IPS-18a (cell line): ENCODE measurements at regions not wholly inside any gene's neighbourhood (a gene's known extent, or its start where the extent isn't known, plus 50 kb on each side); places are given as distances from the start of the nearest gene placed in this dataset.

Experiments
- H3K27ac ChIP-seq: one replicate; pipeline ENCODE4 v1.5.1; 2013; ENCODE audit warnings: low read length
- H3K27me3 ChIP-seq: one replicate; pipeline ENCODE4 v1.6.1; 2013; ENCODE audit warnings: mild to moderate bottlenecking, low read length; ENCODE audit not compliant: control insufficient read depth, insufficient read depth
- H3K36me3 ChIP-seq: one replicate; pipeline ENCODE4 v1.6.1; 2013; ENCODE audit warnings: low read depth, low read length; ENCODE audit not compliant: control insufficient read depth
- H3K4me1 ChIP-seq: one replicate; pipeline ENCODE4 v1.6.1; 2013; ENCODE audit warnings: low read depth, low read length; ENCODE audit not compliant: control insufficient read depth
- H3K4me3 ChIP-seq: one replicate; pipeline ENCODE4 v1.5.1; 2013; ENCODE audit warnings: low read length
- H3K9ac ChIP-seq: one replicate; pipeline ENCODE4 v1.6.1; 2013; ENCODE audit warnings: mild to moderate bottlenecking, low read length, moderate library complexity
- H3K9me3 ChIP-seq: one replicate; pipeline ENCODE4 v1.6.1; 2013; ENCODE audit warnings: low read depth, low read length; ENCODE audit not compliant: control insufficient read depth

DNA sequence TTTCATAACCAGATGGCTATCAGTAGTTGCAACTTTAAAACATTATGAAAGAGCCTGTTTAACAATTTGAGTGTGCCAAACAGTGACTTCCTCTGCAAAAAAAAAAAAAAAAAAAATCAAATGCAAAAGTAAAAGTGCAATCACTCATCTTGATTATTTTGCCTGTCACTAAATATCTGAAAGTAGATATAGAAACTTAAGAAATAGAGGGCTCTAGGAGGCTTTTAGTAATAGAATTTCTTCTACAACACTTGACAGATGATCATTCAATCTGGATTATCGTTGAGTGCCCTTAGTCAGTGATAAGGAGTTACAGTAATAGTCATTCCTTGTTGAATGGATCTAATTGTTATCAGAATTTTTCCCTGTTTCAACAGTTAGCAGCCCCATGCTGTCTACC, 101.8 kb downstream of the CETN3 start:
- no peaks in the 10 kb centered on the region for H3K27me3 ChIP-seq
- no peak overlapping the region for H3K27ac ChIP-seq
- no peak overlapping the region for H3K9ac ChIP-seq
- peaks cover 22% of the 10 kb centered on the region for H3K4me1 ChIP-seq
- no peaks in the 10 kb centered on the region for H3K9me3 ChIP-seq
- H3K4me3 ChIP-seq, result no peak overlapping the region
- H3K36me3 ChIP-seq, result no peaks in the 10 kb centered on the region

DNA sequence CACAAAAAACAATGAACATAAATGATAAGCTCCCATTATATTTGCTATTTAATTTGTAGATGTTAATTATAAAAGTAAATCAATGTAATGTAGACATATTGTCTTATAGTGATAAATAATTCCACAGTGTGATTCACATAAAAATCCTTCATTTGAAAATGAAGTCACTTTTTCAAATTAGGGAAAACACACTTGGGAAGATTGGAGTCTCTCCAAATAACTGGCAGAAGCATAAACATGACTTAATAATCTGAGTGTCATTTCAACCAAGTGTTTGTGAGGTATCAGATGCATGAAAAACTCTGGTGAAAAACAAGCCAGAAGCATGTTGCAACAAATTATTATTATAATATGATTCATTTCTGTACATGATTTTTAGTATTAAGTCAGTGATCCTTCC, 102.2 kb downstream of the CETN3 start:
- peaks cover 22% of the 10 kb centered on the region for H3K4me1 ChIP-seq
- no peaks in the 10 kb centered on the region for H3K27me3 ChIP-seq
- no peak overlapping the region for H3K4me3 ChIP-seq
- no peak overlapping the region for H3K9ac ChIP-seq
- H3K27ac ChIP-seq, result no peak overlapping the region
- no peaks in the 10 kb centered on the region for H3K36me3 ChIP-seq
- no peaks in the 10 kb centered on the region for H3K9me3 ChIP-seq

DNA sequence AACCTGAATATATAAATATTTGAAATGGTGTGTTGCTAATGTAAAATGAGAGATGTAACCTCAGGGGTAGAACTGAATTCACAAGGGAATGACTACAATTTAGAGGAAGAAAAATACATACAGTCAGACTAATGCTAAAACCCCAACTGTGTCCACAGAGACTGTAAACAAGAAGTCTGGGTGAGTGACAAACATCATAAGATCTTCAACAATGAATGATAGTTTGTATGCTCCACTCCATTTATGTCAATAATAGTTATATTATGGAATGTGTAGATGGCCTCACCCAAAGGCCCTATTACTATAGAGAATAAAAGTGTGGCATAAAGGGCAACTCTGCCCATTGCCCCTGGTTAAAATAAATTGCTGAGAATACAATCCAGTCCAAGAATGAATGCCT, 102.9 kb downstream of the CETN3 start:
- Histone ChIP-seq H3K4me1 (peaks cover 22% of the 10 kb centered on the region), H3K9ac (no peak overlapping the region), H3K27me3 (no peaks in the 10 kb centered on the region), H3K27ac (no peak overlapping the region), H3K9me3 (no peaks in the 10 kb centered on the region), H3K36me3 (no peaks in the 10 kb centered on the region), H3K4me3 (no peak overlapping the region)

DNA sequence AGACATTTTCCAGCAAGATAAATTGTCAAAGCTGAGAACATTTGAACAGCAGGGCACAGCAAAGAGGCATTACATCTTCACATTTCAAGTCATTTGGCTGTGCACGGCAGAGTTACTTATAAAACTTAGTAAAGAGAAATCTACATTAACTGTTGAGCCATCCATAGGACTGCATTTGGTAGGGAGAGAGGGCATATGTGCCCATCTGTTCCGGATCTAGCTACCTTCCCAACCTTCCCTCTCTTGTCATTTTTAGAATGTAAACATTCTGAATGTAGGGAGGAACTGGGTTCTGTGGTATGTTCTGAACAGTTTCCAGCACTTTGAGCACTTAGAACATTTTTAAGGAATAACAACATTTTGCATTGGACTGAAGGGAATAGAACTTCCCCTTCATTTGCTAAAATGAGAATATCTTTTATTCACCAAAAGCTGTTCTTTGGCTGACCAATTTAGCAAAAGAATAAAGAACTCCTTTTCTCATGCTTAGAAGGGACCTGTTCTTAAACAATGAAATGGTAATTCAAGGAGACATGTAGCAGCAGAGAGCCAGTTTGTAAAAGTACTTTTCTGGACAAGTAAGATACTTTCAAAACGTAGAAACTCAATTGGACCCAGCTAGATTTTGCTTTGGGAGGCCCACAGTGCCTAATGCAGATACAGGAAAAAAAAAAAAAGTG, 104.4 kb downstream of the CETN3 start:
- no peak overlapping the region for H3K9ac ChIP-seq
- H3K4me1 ChIP-seq, result peaks cover 22% of the 10 kb centered on the region
- peak overlapping the region; percentile 4 for H3K27ac ChIP-seq
- no peaks in the 10 kb centered on the region for H3K36me3 ChIP-seq
- H3K9me3 ChIP-seq, result no peaks in the 10 kb centered on the region
- H3K4me3 ChIP-seq, result peak overlapping the region; percentile 14
- no peaks in the 10 kb centered on the region for H3K27me3 ChIP-seq

- Histone ChIP-seq H3K9ac (no peak overlapping the region), H3K36me3 (no peaks in the 10 kb centered on the region), H3K27me3 (peaks cover 3% of the 10 kb centered on the region), H3K4me3 (no peak overlapping the region), H3K9me3 (no peaks in the 10 kb centered on the region), H3K4me1 (peaks cover 29% of the 10 kb centered on the region), H3K27ac (no peak overlapping the region)
Observed at GRCh38 chr5:90301248-90301647, 108.3 kb downstream of the CETN3 start.

DNA sequence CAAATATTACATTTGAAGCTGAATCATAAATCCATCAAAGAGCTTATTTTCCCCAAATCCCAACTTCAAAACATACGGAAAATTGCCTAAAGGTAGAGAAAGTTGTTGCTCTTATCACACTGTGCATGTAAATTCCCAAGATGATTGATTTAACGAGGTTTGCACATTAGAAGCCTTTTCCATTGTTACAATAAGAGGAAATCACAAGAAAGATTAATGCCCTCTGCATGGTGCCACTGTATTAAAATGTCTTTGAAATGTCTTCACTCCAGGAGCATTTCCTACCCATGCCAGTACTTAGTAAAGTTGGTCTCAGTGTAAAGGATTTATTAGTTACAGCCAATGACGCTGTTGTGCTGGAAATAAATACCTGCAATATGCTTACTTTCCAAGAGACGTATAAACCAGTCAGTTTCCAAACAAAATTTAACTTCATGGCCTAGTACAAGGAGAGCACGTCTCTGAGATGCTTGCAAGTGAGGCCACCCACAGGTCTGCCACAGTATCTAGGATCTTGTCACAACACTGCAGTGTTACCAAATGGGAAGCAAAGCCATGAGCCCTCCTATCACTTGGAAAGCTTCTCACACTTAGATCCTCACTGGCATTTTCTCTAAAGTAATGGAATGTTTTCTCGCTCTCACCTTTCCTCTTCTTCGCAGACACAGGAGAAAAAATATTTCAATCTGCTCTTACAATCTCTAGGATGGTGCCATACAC, 112.4 kb downstream of the CETN3 start:
- Histone ChIP-seq H3K9me3 (no peaks in the 10 kb centered on the region), H3K4me1 (peaks cover 16% of the 10 kb centered on the region), H3K9ac (no peak overlapping the region), H3K27me3 (peaks cover 6% of the 10 kb centered on the region), H3K4me3 (peak overlapping the region; percentile 12), H3K27ac (no peak overlapping the region), H3K36me3 (no peaks in the 10 kb centered on the region)

DNA sequence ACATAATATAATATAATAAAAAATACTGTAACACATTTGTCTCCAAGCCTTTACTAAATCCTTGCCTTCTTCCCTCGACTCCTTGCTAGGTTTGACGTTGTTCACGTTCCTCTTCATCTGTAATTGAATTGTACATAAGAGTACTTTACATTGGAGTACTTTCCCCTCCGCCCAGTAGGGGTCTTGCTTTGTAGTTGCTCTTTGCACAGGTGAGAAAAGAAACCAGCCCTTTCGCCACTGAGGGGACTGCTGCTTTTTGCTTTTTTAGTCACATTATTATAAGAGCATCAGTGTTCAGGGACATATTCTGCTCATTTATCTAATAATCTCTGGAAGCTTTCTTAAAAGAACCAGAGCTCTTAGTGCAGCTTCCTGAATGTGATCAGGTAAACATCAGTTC, 115.0 kb downstream of the CETN3 start:
- H3K36me3 ChIP-seq, result no peaks in the 10 kb centered on the region
- H3K9ac ChIP-seq, result no peak overlapping the region
- H3K4me1 ChIP-seq, result peaks cover 16% of the 10 kb centered on the region
- H3K4me3 ChIP-seq, result no peak overlapping the region
- H3K27ac ChIP-seq, result no peak overlapping the region
- H3K27me3 ChIP-seq, result peaks cover 6% of the 10 kb centered on the region
- H3K9me3 ChIP-seq, result no peaks in the 10 kb centered on the region

GRCh38 chr5:90293931-90294330, 115.6 kb downstream of the CETN3 start:
- Histone ChIP-seq H3K27ac (no peak overlapping the region), H3K4me1 (peaks cover 16% of the 10 kb centered on the region), H3K4me3 (no peak overlapping the region), H3K27me3 (peaks cover 6% of the 10 kb centered on the region), H3K9me3 (no peaks in the 10 kb centered on the region), H3K36me3 (no peaks in the 10 kb centered on the region), H3K9ac (no peak overlapping the region)

- peaks cover 3% of the 10 kb centered on the region for H3K4me1 ChIP-seq
- no peak overlapping the region for H3K4me3 ChIP-seq
- no peaks in the 10 kb centered on the region for H3K36me3 ChIP-seq
- no peak overlapping the region for H3K27ac ChIP-seq
- no peaks in the 10 kb centered on the region for H3K27me3 ChIP-seq
- H3K9ac ChIP-seq, result no peak overlapping the region
- no peaks in the 10 kb centered on the region for H3K9me3 ChIP-seq
Observed at GRCh38 chr5:90290648-90291047, 118.9 kb downstream of the CETN3 start.

- Histone ChIP-seq H3K4me1 (peaks cover 3% of the 10 kb centered on the region), H3K36me3 (no peaks in the 10 kb centered on the region), H3K4me3 (no peak overlapping the region), H3K9ac (no peak overlapping the region), H3K27me3 (no peaks in the 10 kb centered on the region), H3K27ac (no peak overlapping the region), H3K9me3 (no peaks in the 10 kb centered on the region)
Observed at GRCh38 chr5:90289837-90290236, 119.7 kb downstream of the CETN3 start.

GRCh38 chr5:90287036-90287435, 122.5 kb downstream of the CETN3 start:
- H3K36me3 ChIP-seq, result no peaks in the 10 kb centered on the region
- no peaks in the 10 kb centered on the region for H3K9me3 ChIP-seq
- H3K9ac ChIP-seq, result no peak overlapping the region
- no peaks in the 10 kb centered on the region for H3K4me1 ChIP-seq
- no peaks in the 10 kb centered on the region for H3K27me3 ChIP-seq
- no peak overlapping the region for H3K4me3 ChIP-seq
- H3K27ac ChIP-seq, result no peak overlapping the region

- H3K27me3 ChIP-seq, result no peaks in the 10 kb centered on the region
- H3K27ac ChIP-seq, result no peak overlapping the region
- H3K9me3 ChIP-seq, result no peaks in the 10 kb centered on the region
- H3K36me3 ChIP-seq, result no peaks in the 10 kb centered on the region
- H3K4me1 ChIP-seq, result no peaks in the 10 kb centered on the region
- H3K9ac ChIP-seq, result no peak overlapping the region
- H3K4me3 ChIP-seq, result no peak overlapping the region
Observed at GRCh38 chr5:90285581-90285980, 124.0 kb downstream of the CETN3 start.
